Coronary artery (tissue), 2 donors: ENCODE measurements at regions not wholly inside any gene's neighbourhood (a gene's known extent, or its start where the extent isn't known, plus 50 kb on each side); places are given as distances from the start of the nearest gene placed in this dataset.
"Not testable (repeated sequence)": the region's sequence is repeated elsewhere in the genome, so short reads cannot be mapped to it uniquely, and the experiment has no call there.

Source experiments
- DNase-seq: peaks from one replicate; pipeline ENCODE4 v3.0.0-alpha.2; 2017; ENCODE audit warnings: low spot score
- H3K27ac ChIP-seq, 2 donors: fragments of 200-600 bp; sonication (generic); one replicate each; pipeline ENCODE4 v1.5.1; 2016 to 2019
- H3K4me3 ChIP-seq: fragments of 200-600 bp; sonication (generic); 2 replicates; pipeline ENCODE4 v1.5.1; 2016; ENCODE audit warnings: mild to moderate bottlenecking, moderate library complexity
- CTCF ChIP-seq: fragments of 200-600 bp; sonication (generic); IDR thresholded peaks from one replicate; pipeline ENCODE4 v1.5.1; 2019; ENCODE audit warnings: antibody characterized with exemption

GRCh38 chr3:39724233-39724846, 85.1 kb upstream of the MYRIP start:
- Histone ChIP-seq H3K4me3 (no peak overlapping the region), H3K27ac (no peak overlapping the region)
- no peak for TF ChIP-seq CTCF
- no peak for DNase-seq

GRCh38 chr3:39725321-39725720, 84.1 kb upstream of the MYRIP start:
- no peak overlapping the region for H3K27ac ChIP-seq
- DNase-seq, result no peak
- no peak overlapping the region for H3K4me3 ChIP-seq
- no peak for TF ChIP-seq CTCF

- Histone ChIP-seq H3K4me3 (no peak overlapping the region), H3K27ac (no peak overlapping the region)
- no peak for TF ChIP-seq CTCF
- no peak for DNase-seq
These were observed 82.0 kb upstream of the MYRIP start for GRCh38 chr3:39727415-39727814.

GRCh38 chr3:39733804-39734203, 75.6 kb upstream of the MYRIP start:
- no peak overlapping the region for H3K4me3 ChIP-seq
- no peak for TF ChIP-seq CTCF
- no peak for DNase-seq
- no peak overlapping the region for H3K27ac ChIP-seq

GRCh38 chr3:39739658-39740057, 69.8 kb upstream of the MYRIP start:
- not testable (repeated sequence) for DNase-seq, H3K4me3 ChIP-seq, H3K27ac ChIP-seq

GRCh38 chr3:39744746-39745145, 64.7 kb upstream of the MYRIP start:
- no peak for DNase-seq
- H3K27ac ChIP-seq, result no peak overlapping the region
- no peak for TF ChIP-seq CTCF

GRCh38 chr3:39748002-39748401, 61.4 kb upstream of the MYRIP start:
- H3K4me3 ChIP-seq, result no peak overlapping the region
- DNase-seq, result no peak
- H3K27ac ChIP-seq, result no peak overlapping the region
- TF ChIP-seq CTCF, result no peak

More at GRCh38 chr3:39744746-39745145, 64.7 kb upstream of the MYRIP start:
- H3K4me3 ChIP-seq, result no peak overlapping the region
